ENCODE measurements at regions not wholly inside any gene's neighbourhood (a gene's known extent, or its start where the extent isn't known, plus 50 kb on each side); places are given as distances from the start of the nearest gene placed in this dataset.

DNA sequence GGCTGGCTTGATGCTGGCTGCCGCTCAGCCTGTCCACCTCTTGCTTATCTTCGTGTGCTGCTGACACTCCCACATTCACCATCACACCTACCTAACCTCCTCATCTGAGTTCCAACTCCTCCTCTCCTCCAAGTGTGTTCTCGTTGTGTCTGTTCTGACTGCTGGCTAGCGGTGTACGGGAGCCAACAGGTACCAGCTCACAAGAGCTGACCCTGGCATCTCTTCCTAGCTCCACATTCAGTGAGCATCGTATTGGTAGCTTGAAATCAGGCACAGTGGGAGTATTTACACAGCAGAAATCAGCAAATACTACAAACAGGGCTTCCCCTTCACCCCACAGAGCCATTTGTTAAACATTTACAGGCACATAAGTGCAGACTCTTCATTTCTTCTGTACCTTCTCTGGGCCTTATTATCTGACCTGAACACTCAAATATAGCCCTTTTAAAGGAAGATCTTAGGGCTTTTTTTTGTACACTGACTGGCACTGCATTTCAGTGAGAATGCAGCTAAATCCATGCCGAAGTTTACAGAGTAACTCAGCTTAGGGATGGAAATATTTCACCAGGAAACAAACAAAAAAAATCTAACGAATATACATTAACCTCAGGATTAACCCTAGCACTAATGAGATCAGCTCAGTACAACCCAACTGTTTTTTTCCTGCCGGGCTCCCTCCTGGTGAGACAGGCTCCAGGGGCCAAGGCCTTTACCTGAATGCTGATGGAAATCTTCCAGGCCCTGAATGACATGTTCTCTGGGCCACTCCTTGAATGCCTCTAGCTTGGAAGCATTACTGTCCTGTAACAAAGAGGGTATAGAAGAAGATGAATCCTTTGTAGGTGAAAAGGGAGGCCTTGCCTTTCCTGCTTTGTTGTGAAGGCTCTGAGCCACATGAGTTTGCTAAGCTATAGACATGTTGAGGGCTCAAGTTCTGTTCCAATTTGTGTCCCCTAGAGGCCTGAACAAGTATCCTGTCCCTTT, 150.5 kb upstream of the LPP start:
- no peak overlapping the region for H3K4me3 ChIP-seq (ENCODE audit: low read depth, low read length)
- no peak for DNase-seq (ENCODE audit: low read depth)
- TF ChIP-seq, protein P1, sequence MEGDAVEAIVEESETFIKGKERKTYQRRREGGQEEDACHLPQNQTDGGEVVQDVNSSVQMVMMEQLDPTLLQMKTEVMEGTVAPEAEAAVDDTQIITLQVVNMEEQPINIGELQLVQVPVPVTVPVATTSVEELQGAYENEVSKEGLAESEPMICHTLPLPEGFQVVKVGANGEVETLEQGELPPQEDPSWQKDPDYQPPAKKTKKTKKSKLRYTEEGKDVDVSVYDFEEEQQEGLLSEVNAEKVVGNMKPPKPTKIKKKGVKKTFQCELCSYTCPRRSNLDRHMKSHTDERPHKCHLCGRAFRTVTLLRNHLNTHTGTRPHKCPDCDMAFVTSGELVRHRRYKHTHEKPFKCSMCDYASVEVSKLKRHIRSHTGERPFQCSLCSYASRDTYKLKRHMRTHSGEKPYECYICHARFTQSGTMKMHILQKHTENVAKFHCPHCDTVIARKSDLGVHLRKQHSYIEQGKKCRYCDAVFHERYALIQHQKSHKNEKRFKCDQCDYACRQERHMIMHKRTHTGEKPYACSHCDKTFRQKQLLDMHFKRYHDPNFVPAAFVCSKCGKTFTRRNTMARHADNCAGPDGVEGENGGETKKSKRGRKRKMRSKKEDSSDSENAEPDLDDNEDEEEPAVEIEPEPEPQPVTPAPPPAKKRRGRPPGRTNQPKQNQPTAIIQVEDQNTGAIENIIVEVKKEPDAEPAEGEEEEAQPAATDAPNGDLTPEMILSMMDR (conservative IDR thresholded peaks at IDR 0.05; ENCODE audit: low read depth, low read length) = no peak

DNA sequence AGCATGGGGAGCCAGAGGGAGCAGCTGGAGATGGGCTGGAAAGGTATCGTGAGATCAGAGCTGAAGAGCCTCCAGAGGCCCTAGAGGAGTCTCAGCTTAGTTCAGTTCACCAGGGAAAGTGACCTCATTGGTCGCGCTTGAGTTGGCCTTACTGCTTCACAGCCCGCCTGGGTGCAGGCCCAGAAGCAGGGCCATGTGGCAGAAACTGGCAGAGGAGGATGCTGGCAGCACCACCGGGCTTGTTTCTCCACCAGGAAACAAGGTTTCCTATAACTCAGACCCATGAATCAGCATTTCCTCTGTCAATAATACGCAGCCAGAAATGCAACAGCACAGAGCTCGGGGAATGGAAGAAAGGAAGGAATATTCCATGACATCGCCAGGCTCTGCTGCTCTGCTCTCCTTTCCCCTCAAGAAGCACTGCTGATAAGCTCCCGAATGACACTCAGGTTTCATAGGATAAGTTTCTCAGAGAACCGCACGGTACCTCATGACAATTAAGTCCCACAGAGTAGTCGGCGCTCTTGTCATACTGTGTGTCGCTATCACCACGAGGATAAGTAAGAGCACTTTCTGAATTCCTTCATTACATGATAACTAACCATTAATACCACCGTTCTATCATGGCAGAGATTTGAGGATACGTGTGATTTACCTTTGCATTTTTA, 147.1 kb upstream of the LPP start:
- TF ChIP-seq, protein P1 (conservative IDR thresholded peaks at IDR 0.05; ENCODE audit: low read depth, low read length) = peak; percentile 13
- H3K4me3 ChIP-seq (ENCODE audit: low read depth, low read length) = no peak overlapping the region
- DNase-seq (ENCODE audit: low read depth) = peak; percentile 93

DNA sequence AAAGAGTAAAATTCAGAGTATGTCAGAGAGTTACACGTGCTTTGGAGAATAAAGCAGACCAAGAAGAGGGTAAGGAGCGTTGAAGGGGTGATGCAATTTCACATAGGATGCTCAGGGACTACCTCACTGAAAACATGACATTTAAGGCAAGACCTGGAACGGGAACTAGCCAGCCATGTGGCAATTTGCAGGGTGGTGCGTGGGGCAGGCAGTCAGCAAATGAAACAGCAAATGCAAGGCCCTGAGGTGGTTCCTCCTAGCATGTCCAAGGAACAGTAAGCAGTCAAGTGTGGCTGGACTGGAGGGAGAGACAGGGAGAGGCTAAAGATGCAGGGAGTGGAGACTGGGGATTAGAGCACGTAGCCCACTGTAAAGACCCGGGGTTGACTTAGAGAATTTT, 146.1 kb upstream of the LPP start:
- TF ChIP-seq, protein P1 (conservative IDR thresholded peaks at IDR 0.05; ENCODE audit: low read depth, low read length) = no peak
- H3K4me3 ChIP-seq (ENCODE audit: low read depth, low read length) = no peak overlapping the region
- DNase-seq (ENCODE audit: low read depth) = no peak

DNA sequence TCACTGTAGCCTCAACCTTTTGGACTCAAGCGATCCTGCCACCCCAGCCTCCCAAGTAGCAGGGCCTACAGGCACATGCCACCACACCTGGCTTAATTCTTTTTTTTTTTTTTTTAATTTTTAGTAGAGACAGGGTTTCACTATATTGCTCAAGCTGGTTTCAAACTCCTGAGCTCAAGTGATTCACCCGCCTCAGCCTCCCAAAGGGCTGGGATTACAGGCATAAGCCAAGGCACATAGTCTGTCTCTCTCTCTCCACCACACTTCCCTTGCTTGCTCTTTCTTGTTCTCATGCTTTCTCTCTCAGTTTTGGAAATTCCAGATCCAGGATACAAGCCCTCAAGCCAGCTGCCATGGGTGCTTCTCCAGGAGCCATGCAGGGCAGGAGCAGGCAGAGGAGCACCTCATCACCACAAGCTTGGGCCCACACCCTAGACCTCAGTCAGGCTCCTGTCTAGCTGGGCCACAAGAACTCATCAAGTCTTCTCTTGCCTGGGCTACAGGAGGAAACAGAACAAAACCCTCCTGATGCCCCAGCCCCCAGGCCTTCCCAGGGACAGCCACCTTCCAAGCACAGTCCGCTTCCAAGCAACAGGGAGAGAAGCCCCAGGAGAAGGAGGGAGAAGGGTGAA, 145.3 kb upstream of the LPP start:
- H3K4me3 ChIP-seq (ENCODE audit: low read depth, low read length) = no peak overlapping the region
- TF ChIP-seq, protein P1 (conservative IDR thresholded peaks at IDR 0.05; ENCODE audit: low read depth, low read length) = no peak
- DNase-seq (ENCODE audit: low read depth) = no peak

DNA sequence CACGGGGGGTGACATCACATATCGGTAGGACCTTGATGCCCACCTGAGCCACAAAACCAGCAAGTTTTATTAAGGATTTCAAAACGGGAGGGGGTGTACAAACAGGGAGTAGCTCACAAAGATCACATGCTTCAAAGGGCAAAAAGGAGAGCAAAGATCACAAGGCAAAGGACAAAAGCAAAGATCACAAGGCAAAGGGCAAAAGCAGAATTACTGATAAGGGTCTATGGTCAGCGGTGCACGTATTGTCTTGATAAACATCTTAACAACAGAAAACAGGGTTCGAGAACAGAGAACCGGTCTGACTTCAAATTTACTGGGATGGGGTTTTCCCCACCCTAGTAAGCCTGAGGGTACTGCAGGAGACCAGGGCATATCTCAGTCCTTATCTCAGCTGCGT, 143.5 kb upstream of the LPP start:
- TF ChIP-seq, protein P1 (conservative IDR thresholded peaks at IDR 0.05; ENCODE audit: low read depth, low read length) = no peak
- no peak overlapping the region for H3K4me3 ChIP-seq (ENCODE audit: low read depth, low read length)
- DNase-seq (ENCODE audit: low read depth) = no peak

DNA sequence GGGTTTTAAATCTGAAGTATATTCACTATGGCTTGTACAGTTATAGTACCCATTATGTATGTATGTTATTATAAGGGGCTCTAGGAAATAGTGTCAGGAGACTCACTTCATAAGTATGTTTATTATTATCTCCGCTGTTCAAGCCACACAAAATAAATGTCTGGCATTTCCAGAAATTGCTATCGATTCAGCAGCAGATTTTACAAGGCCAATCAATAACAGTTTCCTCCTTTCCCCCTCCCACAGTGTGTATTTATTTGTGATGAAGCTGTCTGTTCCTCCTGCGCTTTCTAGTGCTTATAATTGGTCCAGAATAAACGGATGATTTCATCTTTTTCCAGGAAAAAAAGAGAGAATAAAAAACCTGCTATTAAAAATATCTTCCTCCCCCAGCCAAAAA, 134.2 kb upstream of the LPP start:
- TF ChIP-seq, protein P1 (conservative IDR thresholded peaks at IDR 0.05; ENCODE audit: low read depth, low read length) = no peak
- DNase-seq (ENCODE audit: low read depth) = no peak
- H3K4me3 ChIP-seq (ENCODE audit: low read depth, low read length) = no peak overlapping the region
